ENCODE measurements at regions not wholly inside any gene's neighbourhood (a gene's known extent, or its start where the extent isn't known, plus 50 kb on each side); places are given as distances from the start of the nearest gene placed in this dataset.
"Not testable (repeated sequence)": the region's sequence is repeated elsewhere in the genome, so short reads cannot be mapped to it uniquely, and the experiment has no call there.

GRCh38 chr13:83825676-83826075, 56.6 kb downstream of the SLITRK1 start:
- DNase-seq, result no peak

DNA sequence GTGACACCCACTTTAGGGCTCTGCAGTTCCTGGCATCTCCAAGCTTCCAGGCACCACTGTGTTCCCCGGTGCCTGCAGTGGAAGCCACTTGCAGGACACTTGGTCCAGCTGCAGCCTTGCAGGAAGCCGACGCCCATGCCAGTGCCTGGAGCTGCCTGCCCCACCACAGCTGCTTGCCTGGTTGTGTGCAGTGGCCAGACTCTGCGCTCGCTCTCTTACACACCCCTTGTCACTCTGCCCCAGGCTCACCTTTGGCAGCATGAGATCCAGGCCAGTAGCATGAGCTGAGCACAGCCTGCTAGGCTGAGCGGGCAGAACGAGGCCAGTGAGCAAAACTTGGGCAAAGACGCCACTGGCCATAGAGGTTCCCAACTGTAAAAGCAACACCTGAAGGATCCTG, 57.7 kb downstream of the SLITRK1 start:
- DNase-seq, result no peak

GRCh38 chr13:83824120-83824519, 58.2 kb downstream of the SLITRK1 start:
- no peak for DNase-seq

DNA sequence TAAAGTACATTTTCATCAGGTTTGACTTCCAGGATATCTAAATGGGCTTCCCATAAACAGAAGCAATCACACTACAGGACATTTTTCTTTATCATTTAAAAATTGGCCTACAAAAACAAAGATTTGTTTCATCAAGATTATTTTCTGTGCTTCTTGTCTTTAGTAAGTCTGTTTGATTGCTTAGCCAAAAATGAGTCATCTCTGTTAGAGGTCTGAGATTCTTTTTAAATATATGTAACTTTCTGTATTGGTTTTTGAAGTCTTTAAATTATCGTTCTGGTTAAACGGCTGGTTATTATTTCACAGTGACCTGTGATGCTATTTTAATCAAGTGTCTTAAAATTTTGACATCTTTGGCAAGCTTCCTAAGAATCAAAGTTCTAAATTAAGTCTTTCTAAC, 62.7 kb downstream of the SLITRK1 start:
- DNase-seq, result no peak

- no peak for DNase-seq
These were observed 63.1 kb downstream of the SLITRK1 start for GRCh38 chr13:83819156-83819555.

DNA sequence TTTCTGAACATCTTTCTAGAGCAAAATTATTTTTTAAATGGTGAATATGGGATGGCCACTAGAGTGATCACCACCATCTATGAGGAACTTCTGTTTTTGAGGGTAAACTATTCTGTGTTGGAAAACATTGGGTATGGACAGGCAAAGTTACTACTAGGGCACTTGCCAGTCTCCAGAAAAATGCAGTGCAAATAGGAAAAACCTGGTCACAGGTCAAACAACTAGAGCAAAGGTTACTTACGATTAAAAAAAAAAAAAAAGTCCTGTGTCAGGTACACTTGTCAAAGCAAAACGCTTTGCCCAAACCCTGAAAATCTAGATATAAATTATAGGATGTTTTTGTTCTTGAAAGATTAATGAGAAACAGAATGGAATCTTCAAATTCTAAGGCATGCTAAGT, 66.2 kb downstream of the SLITRK1 start:
- DNase-seq, result no peak

DNA sequence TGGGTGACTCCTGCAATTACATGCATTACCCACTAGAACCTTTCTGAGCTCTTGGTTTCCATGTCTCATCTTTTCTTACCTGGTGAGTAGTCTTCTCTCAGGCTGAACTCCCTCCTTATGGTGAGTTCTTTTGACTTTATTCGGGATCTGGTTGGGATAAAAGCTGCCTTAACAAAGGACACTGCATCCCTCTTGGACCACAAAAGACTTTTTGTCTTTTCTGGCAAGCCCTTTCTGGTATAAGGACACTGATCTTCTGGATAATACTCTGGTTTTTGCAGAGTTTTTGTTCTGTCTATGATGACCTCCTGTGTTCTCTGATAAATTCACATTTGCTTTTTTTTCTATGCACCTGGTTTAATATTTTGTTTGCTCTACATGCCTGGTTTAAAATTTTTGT, 66.7 kb downstream of the SLITRK1 start:
- no peak for DNase-seq

GRCh38 chr13:83810136-83810535, 72.1 kb downstream of the SLITRK1 start:
- no peak for DNase-seq

- DNase-seq, result no peak
These were observed 77.8 kb downstream of the SLITRK1 start for GRCh38 chr13:83804356-83804962.

DNA sequence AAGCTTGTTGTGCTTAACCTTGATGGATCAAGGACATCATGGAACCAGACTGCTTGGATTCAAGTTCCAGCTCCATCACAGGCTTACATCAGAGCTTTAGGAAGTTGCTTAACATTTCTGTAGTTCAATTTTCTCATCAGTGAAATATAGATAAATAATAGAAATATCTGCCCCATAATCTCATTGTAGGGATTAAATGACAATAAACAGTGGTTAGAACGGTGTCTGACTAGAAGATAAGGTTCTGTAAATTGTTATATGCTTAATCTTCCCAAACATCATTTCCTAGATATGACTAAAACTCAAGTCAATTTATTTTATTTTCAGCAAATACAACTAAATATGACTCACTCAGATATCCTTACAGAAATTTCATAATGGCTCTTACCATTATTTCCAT, 83.5 kb downstream of the SLITRK1 start:
- no peak for DNase-seq

GRCh38 chr13:83796364-83796763, 85.9 kb downstream of the SLITRK1 start:
- DNase-seq, result no peak

- no peak for DNase-seq
These were observed 87.7 kb downstream of the SLITRK1 start for GRCh38 chr13:83794583-83794982.

DNA sequence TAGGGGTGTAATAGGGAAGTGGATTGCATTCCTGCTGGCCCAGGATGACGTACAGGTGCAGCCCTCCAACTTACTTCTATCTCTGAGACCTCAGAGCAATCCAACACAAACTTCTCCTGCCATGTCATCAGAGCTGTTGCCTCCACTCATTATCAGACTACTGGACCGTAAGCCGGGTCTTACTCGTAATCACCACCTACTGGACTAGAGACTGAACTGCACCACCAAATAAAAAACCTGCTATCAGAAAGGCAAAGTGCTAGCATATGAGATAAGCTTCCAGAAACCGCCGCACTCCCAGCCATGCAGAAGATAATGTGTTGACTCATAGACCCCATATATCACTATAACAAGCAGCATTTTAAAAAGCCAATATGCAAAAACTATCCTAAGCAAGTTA, 102.0 kb downstream of the SLITRK1 start:
- no peak for DNase-seq

- DNase-seq, result no peak
These were observed 108.3 kb downstream of the SLITRK1 start for GRCh38 chr13:83773961-83774360.

- DNase-seq, result no peak
These were observed 116.5 kb downstream of the SLITRK1 start for GRCh38 chr13:83765796-83766195.

DNA sequence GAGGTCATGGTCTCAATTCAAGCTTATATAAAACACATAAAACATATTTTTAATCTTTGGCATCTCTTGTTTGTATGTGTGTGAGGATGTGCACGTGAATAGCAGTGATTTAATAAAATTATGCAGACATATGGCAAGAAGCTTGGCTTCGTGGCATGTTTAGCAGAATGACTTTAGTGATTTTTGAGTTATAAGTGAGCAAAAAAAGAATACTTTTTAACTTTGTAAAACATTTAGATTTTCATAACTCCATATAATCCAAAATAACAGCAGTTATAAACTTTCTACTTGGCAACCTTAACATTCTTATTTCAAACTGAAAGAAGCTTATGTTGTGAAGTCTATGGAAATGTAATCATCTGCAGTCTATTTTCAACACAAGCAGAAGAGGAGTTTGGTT, 120.6 kb downstream of the SLITRK1 start:
- no peak for DNase-seq

DNA sequence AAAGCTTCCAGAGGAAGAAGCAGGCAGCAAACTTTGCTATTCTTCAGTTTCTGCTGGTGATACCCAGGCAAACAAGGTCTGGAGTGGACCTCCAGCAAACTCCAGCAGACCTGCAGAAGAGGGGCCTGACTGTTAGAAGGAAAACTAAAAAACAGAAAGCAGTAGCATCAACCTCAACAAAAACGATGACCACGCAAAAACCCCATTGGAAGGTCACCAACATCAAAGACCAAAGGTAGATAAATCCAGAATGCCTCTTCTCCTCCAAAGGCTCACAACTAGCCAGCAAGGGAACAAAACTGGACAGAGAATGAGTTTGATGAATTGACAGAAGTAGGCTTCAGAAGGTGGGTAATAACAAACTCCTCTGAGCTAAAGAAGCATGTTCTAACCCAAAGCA, 127.1 kb downstream of the SLITRK1 start:
- DNase-seq, result not testable (repeated sequence)

- no peak for DNase-seq
These were observed 128.2 kb downstream of the SLITRK1 start for GRCh38 chr13:83753912-83754624.

- no peak for DNase-seq
These were observed 130.1 kb downstream of the SLITRK1 start for GRCh38 chr13:83752141-83752540.

- DNase-seq, result no peak
These were observed 141.7 kb downstream of the SLITRK1 start for GRCh38 chr13:83740622-83741021.

DNA sequence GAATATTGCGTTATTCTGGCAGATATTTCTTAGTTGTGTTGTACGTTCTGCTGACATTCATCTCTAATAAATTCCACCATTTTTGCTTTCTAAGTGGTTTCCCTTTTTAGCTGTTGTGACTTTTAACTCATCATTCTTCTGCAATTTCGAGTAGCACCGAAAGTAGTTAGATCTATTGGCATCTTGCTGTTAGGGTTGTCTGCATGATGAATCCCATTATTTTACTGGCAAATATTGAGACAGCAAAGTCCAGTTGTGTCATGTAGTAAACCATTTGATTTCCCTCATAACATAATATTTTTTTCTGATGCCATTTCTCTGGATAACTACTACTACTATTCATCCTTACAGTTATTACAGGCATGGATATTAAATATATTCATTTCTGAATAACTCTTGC, 143.9 kb downstream of the SLITRK1 start:
- no peak for DNase-seq

DNA sequence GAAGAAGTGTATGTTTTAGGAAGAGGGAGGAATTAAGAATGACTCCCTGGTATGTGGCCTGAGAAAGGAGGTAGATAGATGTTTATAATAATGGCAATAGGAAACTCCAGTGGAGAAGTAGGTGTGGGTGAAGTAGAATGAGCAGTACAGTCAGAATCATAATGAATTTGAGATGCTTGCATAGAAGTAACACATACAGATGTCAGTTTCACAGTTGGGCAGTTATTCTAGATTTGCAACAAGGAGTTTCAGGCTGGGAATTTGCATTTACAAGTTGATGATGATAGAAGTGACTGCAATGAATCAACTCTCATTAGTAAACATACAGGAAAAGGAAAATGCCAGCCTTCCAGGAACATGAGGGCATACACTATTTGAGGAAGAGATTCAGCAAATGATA, 149.0 kb downstream of the SLITRK1 start:
- no peak for DNase-seq

- DNase-seq, result no peak
These were observed 149.5 kb downstream of the SLITRK1 start for GRCh38 chr13:83732755-83733154.

GRCh38 chr13:83731113-83731512, 151.2 kb downstream of the SLITRK1 start:
- no peak for DNase-seq

GRCh38 chr13:83730674-83731073, 151.6 kb downstream of the SLITRK1 start:
- no peak for DNase-seq
